Choroid plexus epithelial cell (primary cell): ENCODE measurements at regions not wholly inside any gene's neighbourhood (a gene's known extent, or its start where the extent isn't known, plus 50 kb on each side); places are given as distances from the start of the nearest gene placed in this dataset.

Source experiments
- DNase-seq: peaks from one replicate; pipeline ENCODE4 v3.0.0-alpha.2; 2010; ENCODE audit warnings: low read depth
- H3K4me3 ChIP-seq: 2 replicates; pipeline ENCODE4 v1.5.1; 2011; ENCODE audit warnings: low read depth, mild to moderate bottlenecking, control low read depth, low read length, moderate library complexity
- CTCF ChIP-seq: conservative IDR thresholded peaks from 2 replicates; pipeline ENCODE4 v1.5.1; 2011; ENCODE audit warnings: low read depth, mild to moderate bottlenecking, control low read depth, inconsistent platforms, low read length, moderate library complexity

- DNase-seq: no peak
- TF ChIP-seq CTCF: no peak
- no peak overlapping the region for H3K4me3 ChIP-seq
These were observed 132.7 kb downstream of the CASP12 start for GRCh38 chr11:104765401-104766095.

- no peak overlapping the region for H3K4me3 ChIP-seq
- no peak for DNase-seq
- no peak for TF ChIP-seq CTCF
These were observed 133.6 kb downstream of the CASP12 start for GRCh38 chr11:104764710-104765045.

- TF ChIP-seq CTCF: no peak
- DNase-seq: no peak
- no peak overlapping the region for H3K4me3 ChIP-seq
These were observed 134.1 kb downstream of the CASP12 start for GRCh38 chr11:104763930-104764709.

- no peak for TF ChIP-seq CTCF
- no peak overlapping the region for H3K4me3 ChIP-seq
- DNase-seq: no peak
These were observed 136.7 kb downstream of the CASP12 start for GRCh38 chr11:104761511-104761910.

GRCh38 chr11:104759464-104759863 lies 138.8 kb downstream of the CASP12 start:
- H3K4me3 ChIP-seq: no peak overlapping the region
- DNase-seq: no peak
- no peak for TF ChIP-seq CTCF

GRCh38 chr11:104738918-104739317 lies 159.3 kb downstream of the CASP12 start:
- TF ChIP-seq CTCF: no peak
- no peak overlapping the region for H3K4me3 ChIP-seq
- DNase-seq: no peak

GRCh38 chr11:104738208-104738607 lies 160.1 kb downstream of the CASP12 start:
- no peak for TF ChIP-seq CTCF
- DNase-seq: no peak
- H3K4me3 ChIP-seq: no peak overlapping the region
